ENCODE measurements at regions not wholly inside any gene's neighbourhood (a gene's known extent, or its start where the extent isn't known, plus 50 kb on each side); places are given as distances from the start of the nearest gene placed in this dataset.

GRCh38 chr2:226515344-226516055, 284.1 kb downstream of the IRS1 start (continued):
- TF ChIP-seq THRA (CRISPR knock-in tag; IDR thresholded peaks at IDR 0.05; ENCODE audit: borderline replicate concordance) (peak; percentile 85), HDAC2 (CRISPR knock-in tag; IDR thresholded peaks at IDR 0.05) (no peak), ARID2 (CRISPR knock-in tag; IDR thresholded peaks at IDR 0.05; ENCODE audit: borderline replicate concordance) (0 out of 2 replicates have a peak, but pooled peaks have one; percentile 3), RFXAP (CRISPR knock-in tag; IDR thresholded peaks at IDR 0.05; ENCODE audit: borderline replicate concordance) (0 out of 2 replicates have a peak, but pooled peaks have one; percentile 27), CREM (IDR thresholded peaks at IDR 0.05) (peak; percentile 86), CREM (CRISPR knock-in tag; IDR thresholded peaks at IDR 0.05) (no peak), SOX5 (CRISPR knock-in tag; IDR thresholded peaks at IDR 0.05; ENCODE audit: borderline replicate concordance) (peak; percentile 75; the same call in 1 of the 2 replicates), HDAC1 (CRISPR knock-in tag; IDR thresholded peaks at IDR 0.05) (0 out of 2 replicates have a peak, but pooled peaks have one; percentile 33), SMAD1 (CRISPR knock-in tag; IDR thresholded peaks at IDR 0.05; ENCODE audit: borderline replicate concordance, low read depth) (no peak), MAX (IDR thresholded peaks at IDR 0.05) (peak; percentile 90; the same call in 1 of the 2 replicates), NFKB2 (CRISPR knock-in tag; IDR thresholded peaks at IDR 0.05; ENCODE audit: borderline replicate concordance) (no peak), GABPA (IDR thresholded peaks at IDR 0.05; ENCODE audit: low read depth, low read length) (no peak), GABPA (CRISPR knock-in tag; IDR thresholded peaks at IDR 0.05; ENCODE audit: low read depth) (peak; percentile 40), ARNTL (CRISPR knock-in tag; IDR thresholded peaks at IDR 0.05) (peak; percentile 51; the same call in 1 of the 2 replicates), ISL2 (CRISPR knock-in tag; IDR thresholded peaks at IDR 0.05) (peak; percentile 83), ZNF878 (CRISPR knock-in tag; IDR thresholded peaks at IDR 0.05) (peak; percentile 79; the same call in 1 of the 2 replicates), EHMT2 (IDR thresholded peaks at IDR 0.05; ENCODE audit: borderline replicate concordance, low read depth, low read length) (peak; percentile 92), ZNF101 (CRISPR knock-in tag; IDR thresholded peaks at IDR 0.05; ENCODE audit: borderline replicate concordance, low read depth) (no peak), TFE3 (CRISPR knock-in tag; IDR thresholded peaks at IDR 0.05) (peak; percentile 89), YEATS4 (CRISPR knock-in tag; IDR thresholded peaks at IDR 0.05; ENCODE audit: borderline replicate concordance) (no peak), SIX1 (CRISPR knock-in tag; IDR thresholded peaks at IDR 0.05; ENCODE audit: borderline replicate concordance) (peak; percentile 36; the same call in 1 of the 2 replicates)
- TF ChIP-seq, protein P1, sequence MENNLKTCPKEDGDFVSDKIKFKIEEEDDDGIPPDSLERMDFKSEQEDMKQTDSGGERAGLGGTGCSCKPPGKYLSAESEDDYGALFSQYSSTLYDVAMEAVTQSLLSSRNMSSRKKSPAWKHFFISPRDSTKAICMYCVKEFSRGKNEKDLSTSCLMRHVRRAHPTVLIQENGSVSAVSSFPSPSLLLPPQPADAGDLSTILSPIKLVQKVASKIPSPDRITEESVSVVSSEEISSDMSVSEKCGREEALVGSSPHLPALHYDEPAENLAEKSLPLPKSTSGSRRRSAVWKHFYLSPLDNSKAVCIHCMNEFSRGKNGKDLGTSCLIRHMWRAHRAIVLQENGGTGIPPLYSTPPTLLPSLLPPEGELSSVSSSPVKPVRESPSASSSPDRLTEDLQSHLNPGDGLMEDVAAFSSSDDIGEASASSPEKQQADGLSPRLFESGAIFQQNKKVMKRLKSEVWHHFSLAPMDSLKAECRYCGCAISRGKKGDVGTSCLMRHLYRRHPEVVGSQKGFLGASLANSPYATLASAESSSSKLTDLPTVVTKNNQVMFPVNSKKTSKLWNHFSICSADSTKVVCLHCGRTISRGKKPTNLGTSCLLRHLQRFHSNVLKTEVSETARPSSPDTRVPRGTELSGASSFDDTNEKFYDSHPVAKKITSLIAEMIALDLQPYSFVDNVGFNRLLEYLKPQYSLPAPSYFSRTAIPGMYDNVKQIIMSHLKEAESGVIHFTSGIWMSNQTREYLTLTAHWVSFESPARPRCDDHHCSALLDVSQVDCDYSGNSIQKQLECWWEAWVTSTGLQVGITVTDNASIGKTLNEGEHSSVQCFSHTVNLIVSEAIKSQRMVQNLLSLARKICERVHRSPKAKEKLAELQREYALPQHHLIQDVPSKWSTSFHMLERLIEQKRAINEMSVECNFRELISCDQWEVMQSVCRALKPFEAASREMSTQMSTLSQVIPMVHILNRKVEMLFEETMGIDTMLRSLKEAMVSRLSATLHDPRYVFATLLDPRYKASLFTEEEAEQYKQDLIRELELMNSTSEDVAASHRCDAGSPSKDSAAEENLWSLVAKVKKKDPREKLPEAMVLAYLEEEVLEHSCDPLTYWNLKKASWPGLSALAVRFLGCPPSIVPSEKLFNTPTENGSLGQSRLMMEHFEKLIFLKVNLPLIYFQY (CRISPR knock-in tag; IDR thresholded peaks at IDR 0.05; ENCODE audit: borderline replicate concordance): peak; percentile 46; the same call in 1 of the 2 replicates
- TF ChIP-seq, protein P2, sequence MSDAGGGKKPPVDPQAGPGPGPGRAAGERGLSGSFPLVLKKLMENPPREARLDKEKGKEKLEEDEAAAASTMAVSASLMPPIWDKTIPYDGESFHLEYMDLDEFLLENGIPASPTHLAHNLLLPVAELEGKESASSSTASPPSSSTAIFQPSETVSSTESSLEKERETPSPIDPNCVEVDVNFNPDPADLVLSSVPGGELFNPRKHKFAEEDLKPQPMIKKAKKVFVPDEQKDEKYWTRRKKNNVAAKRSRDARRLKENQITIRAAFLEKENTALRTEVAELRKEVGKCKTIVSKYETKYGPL (CRISPR knock-in tag; IDR thresholded peaks at IDR 0.05): 0 out of 2 replicates have a peak, but pooled peaks have one; percentile 26
